ENCODE measurements at regions not wholly inside any gene's neighbourhood (a gene's known extent, or its start where the extent isn't known, plus 50 kb on each side); places are given as distances from the start of the nearest gene placed in this dataset.
A peak's percentile ranks its signal among the peaks of the same experiment; 100 is the strongest.

- TF ChIP-seq JUND (IDR thresholded peaks at IDR 0.05; ENCODE audit: low read depth): no peak
- in situ Hi-C loops (cut with HindIII; ENCODE audit: low pct_unique_long_range_greater_than_20kb, low sequenced_read_pairs): no loop called here
- peak in 1 of 2 experiments; percentile 9 for DNase-seq (ENCODE audit: low read depth in 1 of 2, low spot score in 1 of 2)
These were observed 135.4 kb downstream of the HMX1 start for GRCh38 chr4:8736090-8736825.

- no peak for TF ChIP-seq JUND (IDR thresholded peaks at IDR 0.05; ENCODE audit: low read depth)
- in situ Hi-C loops (cut with HindIII; ENCODE audit: low pct_unique_long_range_greater_than_20kb, low sequenced_read_pairs): no loop called here
- DNase-seq (ENCODE audit: low read depth in 1 of 2, low spot score in 1 of 2): no peak
These were observed 136.2 kb downstream of the HMX1 start for GRCh38 chr4:8735236-8736089.

- no peak for TF ChIP-seq JUND (IDR thresholded peaks at IDR 0.05; ENCODE audit: low read depth)
- no peak for DNase-seq (ENCODE audit: low read depth in 1 of 2, low spot score in 1 of 2)
- in situ Hi-C loops (cut with HindIII; ENCODE audit: low pct_unique_long_range_greater_than_20kb, low sequenced_read_pairs): no loop called here
These were observed 138.9 kb downstream of the HMX1 start for GRCh38 chr4:8732681-8733243.

GRCh38 chr4:8732092-8732491, 139.5 kb downstream of the CPZ start:
- no peak for TF ChIP-seq JUND (IDR thresholded peaks at IDR 0.05; ENCODE audit: low read depth)
- no peak for DNase-seq (ENCODE audit: low read depth in 1 of 2, low spot score in 1 of 2)
- in situ Hi-C loops (cut with HindIII; ENCODE audit: low pct_unique_long_range_greater_than_20kb, low sequenced_read_pairs): no loop called here

- TF ChIP-seq JUND (IDR thresholded peaks at IDR 0.05; ENCODE audit: low read depth): no peak
- in situ Hi-C loops (cut with HindIII; ENCODE audit: low pct_unique_long_range_greater_than_20kb, low sequenced_read_pairs): no loop called here
- no peak for DNase-seq (ENCODE audit: low read depth in 1 of 2, low spot score in 1 of 2)
These were observed 138.8 kb downstream of the CPZ start for GRCh38 chr4:8731364-8731763.

GRCh38 chr4:8730681-8731080, 138.1 kb downstream of the CPZ start:
- TF ChIP-seq JUND (IDR thresholded peaks at IDR 0.05; ENCODE audit: low read depth): no peak
- in situ Hi-C loops (cut with HindIII; ENCODE audit: low pct_unique_long_range_greater_than_20kb, low sequenced_read_pairs): no loop called here

GRCh38 chr4:8730159-8730558, 137.6 kb downstream of the CPZ start:
- no peak for DNase-seq (ENCODE audit: low read depth in 1 of 2, low spot score in 1 of 2)
- no peak for TF ChIP-seq JUND (IDR thresholded peaks at IDR 0.05; ENCODE audit: low read depth)
- in situ Hi-C loops (cut with HindIII; ENCODE audit: low pct_unique_long_range_greater_than_20kb, low sequenced_read_pairs): no loop called here

More at GRCh38 chr4:8730681-8731080, 138.1 kb downstream of the CPZ start:
- no peak for DNase-seq (ENCODE audit: low read depth in 1 of 2, low spot score in 1 of 2)

GRCh38 chr4:8729408-8730149, 137.0 kb downstream of the CPZ start:
- no peak for TF ChIP-seq JUND (IDR thresholded peaks at IDR 0.05; ENCODE audit: low read depth)
- in situ Hi-C loops (cut with HindIII; ENCODE audit: low pct_unique_long_range_greater_than_20kb, low sequenced_read_pairs): no loop called here
- DNase-seq (ENCODE audit: low read depth in 1 of 2, low spot score in 1 of 2): no peak

- in situ Hi-C loops (cut with HindIII; ENCODE audit: low pct_unique_long_range_greater_than_20kb, low sequenced_read_pairs): no loop called here
- DNase-seq (ENCODE audit: low read depth in 1 of 2, low spot score in 1 of 2): no peak
- TF ChIP-seq JUND (IDR thresholded peaks at IDR 0.05; ENCODE audit: low read depth): no peak
These were observed 136.2 kb downstream of the CPZ start for GRCh38 chr4:8728536-8729407.

GRCh38 chr4:8727546-8728510, 135.3 kb downstream of the CPZ start:
- in situ Hi-C loops (cut with HindIII; ENCODE audit: low pct_unique_long_range_greater_than_20kb, low sequenced_read_pairs): no loop called here
- no peak for TF ChIP-seq JUND (IDR thresholded peaks at IDR 0.05; ENCODE audit: low read depth)
- no peak for DNase-seq (ENCODE audit: low read depth in 1 of 2, low spot score in 1 of 2)

- DNase-seq (ENCODE audit: low read depth in 1 of 2, low spot score in 1 of 2): no peak
- in situ Hi-C loops (cut with HindIII; ENCODE audit: low pct_unique_long_range_greater_than_20kb, low sequenced_read_pairs): no loop called here
- TF ChIP-seq JUND (IDR thresholded peaks at IDR 0.05; ENCODE audit: low read depth): no peak
These were observed 134.6 kb downstream of the CPZ start for GRCh38 chr4:8727131-8727530.

All from T47D (cell line).